B cell (primary cell): ENCODE measurements at regions not wholly inside any gene's neighbourhood (a gene's known extent, or its start where the extent isn't known, plus 50 kb on each side); places are given as distances from the start of the nearest gene placed in this dataset.

Source experiments
- ATAC-seq: fragments of 200-7000 bp; cut with Tn5 transposase; one replicate; pipeline ENCODE4 v1.10.0; 2021; ENCODE audit warnings: low read depth, mild to moderate bottlenecking, moderate number of reproducible peaks, moderate library complexity
- CTCF ChIA-PET: fragments of 350-600 bp; sonication (Branson Sonifier 250); formaldehyde crosslinking; loops from one replicate; lab custom pipeline; 2021; ENCODE audit warnings: antibody characterized with exemption, inconsistent platforms; lab: Charles Lee
- POLR2A ChIA-PET: fragments of 350-600 bp; sonication (Branson Sonifier 250); formaldehyde crosslinking; loops from one replicate; lab custom pipeline; 2021; ENCODE audit warnings: antibody characterized with exemption; lab: Charles Lee
- DNase-seq: peaks from one replicate; pipeline ENCODE4 v3.0.0; 2013
- H2AFZ ChIP-seq: 2 replicates; pipeline ENCODE4 v1.6.1; 2012; ENCODE audit warnings: mild to moderate bottlenecking, low read depth, low read length; ENCODE audit not compliant: insufficient read depth, poor library complexity, severe bottlenecking
- H3K27ac ChIP-seq, 2 donors: 1 replicate in 1 of 2; 2 replicates in 1 of 2; pipeline ENCODE4 v1.5.1; 2012 to 2013; ENCODE audit warnings: low read length in 2 of 2, mild to moderate bottlenecking in 2 of 2, moderate library complexity in 1 of 2
- H3K27me3 ChIP-seq, 4 experiments: fragments of 200-600 bp in 1 of 4; sonication (generic) in 1 of 4; replicated peaks in 1 of 4; 1 replicate in 2 of 4; 2 replicates in 2 of 4; pipeline versions ENCODE4 v1.6.1 to v1.7.0; 2013 to 2016; ENCODE audit warnings: low read length in 3 of 4, mild to moderate bottlenecking in 2 of 4, mixed read lengths in 1 of 4, moderate library complexity in 1 of 4; ENCODE audit not compliant: insufficient read depth in 4 of 4, control insufficient read depth in 3 of 4; ENCODE audit errors: control extremely low read depth in 1 of 4
- H3K36me3 ChIP-seq, 2 experiments: replicated peaks in 1 of 2; 1 replicate in 1 of 2; 2 replicates in 1 of 2; pipeline versions ENCODE4 v1.6.1 to v1.7.1; 2013; ENCODE audit warnings: low read length in 1 of 2; ENCODE audit not compliant: insufficient read depth in 2 of 2, control insufficient read depth in 1 of 2; ENCODE audit errors: control extremely low read depth in 1 of 2, extremely low read depth in 1 of 2
- H3K4me1 ChIP-seq, 2 donors: fragments of 200-600 bp in 1 of 2; sonication (generic) in 1 of 2; 1 replicate in 1 of 2; 2 replicates in 1 of 2; pipeline versions ENCODE4 v1.5.1 to v1.6.1; 2013 to 2017; ENCODE audit warnings: low read length in 2 of 2; ENCODE audit not compliant: control insufficient read depth in 2 of 2, insufficient read depth in 2 of 2
- H3K4me2 ChIP-seq: replicated peaks from 2 replicates; pipeline ENCODE3; 2012; ENCODE audit warnings: mild to moderate bottlenecking, low read depth, low read length; ENCODE audit not compliant: poor library complexity, severe bottlenecking
- H3K4me3 ChIP-seq, 5 experiments: fragments of 200-600 bp in 1 of 5; sonication (generic) in 1 of 5; 1 replicate in 3 of 5; 2 replicates in 2 of 5; pipeline versions ENCODE4 v1.5.1 to v1.7.0; 2011 to 2016; ENCODE audit warnings: low read length in 4 of 5, mild to moderate bottlenecking in 4 of 5, low read depth in 2 of 5, control low read depth in 1 of 5, moderate library complexity in 1 of 5; ENCODE audit not compliant: insufficient read depth in 1 of 5; ENCODE audit errors: control extremely low read depth in 1 of 5, extremely low read depth in 1 of 5
- H3K79me2 ChIP-seq: fragments of 200-600 bp; sonication (generic); one replicate; pipeline ENCODE4 v1.6.0; 2016; ENCODE audit warnings: low read length; ENCODE audit not compliant: control insufficient read depth, insufficient read depth
- H3K9ac ChIP-seq: fragments of 200-600 bp; sonication (generic); 2 replicates; pipeline ENCODE4 v1.6.1; 2017; ENCODE audit warnings: mild to moderate bottlenecking, low read length, moderate library complexity
- H3K9me3 ChIP-seq, 3 donors: one replicate each; pipeline versions ENCODE4 v1.6.1 to v1.7.1; 2013; ENCODE audit warnings: low read length in 2 of 3; ENCODE audit not compliant: control insufficient read depth in 2 of 3, insufficient read depth in 1 of 3; ENCODE audit errors: control extremely low read depth in 1 of 3
- H4K20me1 ChIP-seq: 2 replicates; pipeline ENCODE4 v1.6.0; 2012; ENCODE audit warnings: mild to moderate bottlenecking, low read length; ENCODE audit not compliant: insufficient read depth, control insufficient read depth, poor library complexity, severe bottlenecking
- H3K27ac Mint-ChIP-seq: one replicate; pipeline ENCODE4 v1.8.0; 2021; ENCODE audit warnings: mixed read lengths
- H3K27me3 Mint-ChIP-seq: one replicate; pipeline ENCODE4 v1.8.0; 2021; ENCODE audit warnings: mixed read lengths
- H3K4me1 Mint-ChIP-seq: one replicate; pipeline ENCODE4 v1.8.0; 2021; ENCODE audit warnings: mixed read lengths
- H3K4me3 Mint-ChIP-seq: one replicate; pipeline ENCODE4 v1.8.0; 2021; ENCODE audit warnings: mixed read lengths
- H3K9me3 Mint-ChIP-seq: one replicate; pipeline ENCODE4 v1.8.0; 2022; ENCODE audit warnings: mixed read lengths; ENCODE audit not compliant: insufficient read depth
- EZH2 ChIP-seq: IDR thresholded peaks from 2 replicates; pipeline ENCODE4 v1.6.1; 2012; ENCODE audit warnings: borderline replicate concordance, low read depth, mild to moderate bottlenecking, moderate library complexity, low read length; ENCODE audit not compliant: insufficient read depth, poor library complexity, severe bottlenecking
- WGBS: methylation state at CpG from one replicate; pipeline ENCODE4 v1.1.5; 2013; ENCODE audit warnings: missing lambda C conversion rate; ENCODE audit not compliant: insufficient coverage; 5-methylcytosine and 5-hydroxymethylcytosine counted together
- intact Hi-C: fragments of 100-400 bp; cut with micrococcal nuclease; formaldehyde crosslinking; loops from one replicate; pipeline ENCODE4 v1.10.0; 2022
- TF ChIP-seq, protein P1 (sequence below): fragments of 200-600 bp; IDR thresholded peaks from one replicate; pipeline ENCODE4 v1.8.0; 2022; ENCODE audit warnings: antibody characterized with exemption, mild to moderate bottlenecking

- peaks cover 0 to 2% (median 0%) of the 10 kb centered on the region in 3 donors for H3K9me3 ChIP-seq
- Mint-ChIP-seq H3K4me1 (no peaks in the 10 kb centered on the region), H3K9me3 (peaks cover 18% of the 10 kb centered on the region), H3K27me3 (no peaks in the 10 kb centered on the region), H3K27ac (no peak overlapping the region), H3K4me3 (no peak overlapping the region)
- WGBS, result 89% methylated on average over 5 of the region's 7 CpGs
- ATAC-seq (no peak), DNase-seq (no peak)
- H2AFZ ChIP-seq, result no peak overlapping the region
- H3K4me2 ChIP-seq, result no peak overlapping the region
- H4K20me1 ChIP-seq, result no peaks in the 10 kb centered on the region
- no peak overlapping the region for H3K4me3 ChIP-seq
- no peaks in the 10 kb centered on the region for H3K27me3 ChIP-seq
- intact Hi-C loops, result no loop called here
- H3K79me2 ChIP-seq, result no peaks in the 10 kb centered on the region
- CTCF ChIA-PET, result no interaction called here
- no peak overlapping the region for H3K27ac ChIP-seq
- TF ChIP-seq, protein P1, sequence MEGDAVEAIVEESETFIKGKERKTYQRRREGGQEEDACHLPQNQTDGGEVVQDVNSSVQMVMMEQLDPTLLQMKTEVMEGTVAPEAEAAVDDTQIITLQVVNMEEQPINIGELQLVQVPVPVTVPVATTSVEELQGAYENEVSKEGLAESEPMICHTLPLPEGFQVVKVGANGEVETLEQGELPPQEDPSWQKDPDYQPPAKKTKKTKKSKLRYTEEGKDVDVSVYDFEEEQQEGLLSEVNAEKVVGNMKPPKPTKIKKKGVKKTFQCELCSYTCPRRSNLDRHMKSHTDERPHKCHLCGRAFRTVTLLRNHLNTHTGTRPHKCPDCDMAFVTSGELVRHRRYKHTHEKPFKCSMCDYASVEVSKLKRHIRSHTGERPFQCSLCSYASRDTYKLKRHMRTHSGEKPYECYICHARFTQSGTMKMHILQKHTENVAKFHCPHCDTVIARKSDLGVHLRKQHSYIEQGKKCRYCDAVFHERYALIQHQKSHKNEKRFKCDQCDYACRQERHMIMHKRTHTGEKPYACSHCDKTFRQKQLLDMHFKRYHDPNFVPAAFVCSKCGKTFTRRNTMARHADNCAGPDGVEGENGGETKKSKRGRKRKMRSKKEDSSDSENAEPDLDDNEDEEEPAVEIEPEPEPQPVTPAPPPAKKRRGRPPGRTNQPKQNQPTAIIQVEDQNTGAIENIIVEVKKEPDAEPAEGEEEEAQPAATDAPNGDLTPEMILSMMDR, result no peak
- no peak for TF ChIP-seq EZH2
- POLR2A ChIA-PET, result no interaction called here
- H3K4me1 ChIP-seq, result no peaks in the 10 kb centered on the region
- H3K36me3 ChIP-seq, result no peaks in the 10 kb centered on the region
- H3K9ac ChIP-seq, result no peak overlapping the region
These were observed 338.4 kb upstream of the GNPDA2 start for GRCh38 chr4:45064741-45065140.

GRCh38 chr4:45063696-45064095 lies 337.3 kb upstream of the GNPDA2 start:
- H3K9me3 Mint-ChIP-seq, result peaks cover 15% of the 10 kb centered on the region
- ATAC-seq (no peak), DNase-seq (no peak)
- Histone ChIP-seq H3K27ac (no peak overlapping the region), H4K20me1 (no peaks in the 10 kb centered on the region), H3K4me3 (no peak overlapping the region), H3K4me2 (no peak overlapping the region), H3K4me1 (no peaks in the 10 kb centered on the region), H3K27me3 (no peaks in the 10 kb centered on the region), H3K79me2 (no peaks in the 10 kb centered on the region), H3K36me3 (no peaks in the 10 kb centered on the region), H2AFZ (no peak overlapping the region), H3K9ac (no peak overlapping the region), H3K9me3 (peaks cover 0 to 2% (median 0%) of the 10 kb centered on the region in 3 donors)
- WGBS, result no CpG with 5 or more reads among the region's 1 CpG
- H3K27me3 Mint-ChIP-seq, result no peaks in the 10 kb centered on the region
- intact Hi-C loops, result no loop called here
- POLR2A ChIA-PET, result no interaction called here
- no peak overlapping the region for H3K27ac Mint-ChIP-seq
- CTCF ChIA-PET, result no interaction called here
- no peak for TF ChIP-seq EZH2
- TF ChIP-seq, protein P1, result no peak
- no peak overlapping the region for H3K4me3 Mint-ChIP-seq
- H3K4me1 Mint-ChIP-seq, result no peaks in the 10 kb centered on the region
